A673 (cell line): ENCODE measurements at regions not wholly inside any gene's neighbourhood (a gene's known extent, or its start where the extent isn't known, plus 50 kb on each side); places are given as distances from the start of the nearest gene placed in this dataset.

Source experiments
- EZH2 ChIP-seq: fragments of 200-600 bp; sonication (generic); IDR thresholded peaks from 2 replicates; pipeline ENCODE4 v1.6.1; 2017; ENCODE audit warnings: borderline replicate concordance, low read depth, mild to moderate bottlenecking, mixed read lengths, antibody characterized with exemption, low read length; ENCODE audit not compliant: poor library complexity, severe bottlenecking
- TF ChIP-seq, protein P1 (sequence below): fragments of 300-800, 200-600 bp; sonication (generic); conservative IDR thresholded peaks from 2 replicates; pipeline ENCODE4 v1.5.1; 2017; ENCODE audit warnings: low read depth, mild to moderate bottlenecking, antibody characterized with exemption, low read length, moderate library complexity, mixed read lengths

DNA sequence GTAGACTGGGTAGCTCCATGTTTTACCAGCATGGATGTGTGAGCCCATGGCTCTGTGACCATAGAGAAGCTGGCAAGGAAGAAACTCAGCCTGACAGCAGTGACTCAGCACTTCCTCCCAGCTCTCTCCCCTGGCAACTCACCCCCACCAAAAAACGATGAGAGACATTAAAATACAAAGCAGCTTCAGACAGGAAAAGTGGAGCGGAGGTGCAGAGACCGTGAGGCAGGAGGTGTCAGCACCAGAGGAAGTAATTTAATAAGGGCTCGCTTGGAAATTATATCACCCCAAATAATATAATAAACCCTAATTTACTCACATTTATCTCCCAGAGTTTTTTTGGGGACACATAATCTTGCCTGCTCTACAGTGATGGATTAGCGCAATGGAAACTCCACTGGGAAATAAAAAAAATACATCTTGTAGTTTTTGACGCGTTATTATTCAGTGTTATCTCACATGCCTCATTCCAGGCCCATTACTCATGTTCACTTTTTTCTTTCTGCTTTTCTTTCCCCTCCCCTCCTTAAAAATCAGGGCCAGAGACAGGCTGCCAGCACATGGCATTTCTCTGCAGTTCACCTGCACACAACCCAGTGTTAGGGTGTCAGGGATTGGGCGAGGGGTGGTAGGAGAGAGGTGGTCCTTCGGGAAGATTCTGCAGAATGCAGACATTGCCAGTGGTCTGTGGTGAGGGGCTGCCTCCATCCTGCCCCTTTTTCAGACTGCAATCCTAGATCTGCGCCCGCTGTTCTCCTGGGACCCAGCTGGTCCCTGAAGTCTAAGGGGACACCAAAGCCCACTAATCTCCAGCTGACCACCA is 170.8 kb downstream of the BUD13 start:
- no peak for TF ChIP-seq EZH2
- TF ChIP-seq, protein P1, sequence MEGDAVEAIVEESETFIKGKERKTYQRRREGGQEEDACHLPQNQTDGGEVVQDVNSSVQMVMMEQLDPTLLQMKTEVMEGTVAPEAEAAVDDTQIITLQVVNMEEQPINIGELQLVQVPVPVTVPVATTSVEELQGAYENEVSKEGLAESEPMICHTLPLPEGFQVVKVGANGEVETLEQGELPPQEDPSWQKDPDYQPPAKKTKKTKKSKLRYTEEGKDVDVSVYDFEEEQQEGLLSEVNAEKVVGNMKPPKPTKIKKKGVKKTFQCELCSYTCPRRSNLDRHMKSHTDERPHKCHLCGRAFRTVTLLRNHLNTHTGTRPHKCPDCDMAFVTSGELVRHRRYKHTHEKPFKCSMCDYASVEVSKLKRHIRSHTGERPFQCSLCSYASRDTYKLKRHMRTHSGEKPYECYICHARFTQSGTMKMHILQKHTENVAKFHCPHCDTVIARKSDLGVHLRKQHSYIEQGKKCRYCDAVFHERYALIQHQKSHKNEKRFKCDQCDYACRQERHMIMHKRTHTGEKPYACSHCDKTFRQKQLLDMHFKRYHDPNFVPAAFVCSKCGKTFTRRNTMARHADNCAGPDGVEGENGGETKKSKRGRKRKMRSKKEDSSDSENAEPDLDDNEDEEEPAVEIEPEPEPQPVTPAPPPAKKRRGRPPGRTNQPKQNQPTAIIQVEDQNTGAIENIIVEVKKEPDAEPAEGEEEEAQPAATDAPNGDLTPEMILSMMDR, result no peak
